ENCODE measurements at regions not wholly inside any gene's neighbourhood (a gene's known extent, or its start where the extent isn't known, plus 50 kb on each side); places are given as distances from the start of the nearest gene placed in this dataset.

DNA sequence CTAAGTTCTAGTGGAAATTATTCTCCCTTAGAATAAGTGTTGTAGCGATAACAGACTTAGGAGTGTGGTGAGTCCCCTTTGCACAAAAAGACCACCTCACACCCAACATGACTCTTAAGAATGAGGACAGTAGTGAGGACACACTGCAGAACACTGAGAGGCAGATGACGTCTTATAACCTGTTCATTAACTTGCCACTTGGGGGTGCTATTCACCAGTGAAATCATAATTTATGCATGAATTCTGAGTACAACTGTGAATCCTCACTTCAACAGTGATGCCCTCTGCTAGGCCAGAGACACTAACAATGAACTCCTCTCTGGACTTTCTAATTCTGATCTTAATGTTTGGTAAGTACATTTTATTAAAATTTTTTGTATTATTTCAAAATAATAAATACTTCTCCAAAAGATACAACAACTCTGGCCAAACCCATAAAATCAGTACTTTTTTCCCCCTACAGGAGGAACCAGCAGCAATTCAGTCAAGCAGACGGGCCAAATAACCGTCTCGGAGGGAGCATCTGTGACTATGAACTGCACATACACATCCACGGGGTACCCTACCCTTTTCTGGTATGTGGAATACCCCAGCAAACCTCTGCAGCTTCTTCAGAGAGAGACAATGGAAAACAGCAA is 274.7 kb downstream of the DAD1 start:
- in situ Hi-C loops (cut with HindIII; ENCODE audit: extremely low pct_ligation_motif_present, low pct_unique_long_range_greater_than_20kb), result no loop called here
- BruUV-seq (replicated peaks), result no TSS peak
- Histone ChIP-seq H3K36me3 (replicated peaks in 1 of 2; ENCODE audit: control insufficient read depth in 1 of 2, insufficient read depth in 2 of 2, low read length in 2 of 2) (no peaks in the 10 kb centered on the region), H3K9ac (ENCODE audit: insufficient read depth, low read depth, low read length) (no peak overlapping the region), H3K9me3 (ENCODE audit: low read length) (no peaks in the 10 kb centered on the region), H3K27me3 (ENCODE audit: control insufficient read depth in 1 of 2, insufficient read depth in 2 of 2, low read length in 2 of 2) (no peaks in the 10 kb centered on the region; a peak in 1 of 5 replicates), H2AFZ (ENCODE audit: low read length) (no peak overlapping the region), H4K20me1 (ENCODE audit: insufficient read depth, low read length) (no peaks in the 10 kb centered on the region), H3K79me2 (ENCODE audit: insufficient read depth, low read length) (no peaks in the 10 kb centered on the region), H3K4me3 (replicated peaks in 1 of 3; ENCODE audit: insufficient read depth in 1 of 3, low read depth in 2 of 3, low read length in 3 of 3) (no peak overlapping the region), H3K4me2 (ENCODE audit: low read depth, low read length) (no peak overlapping the region), H3K4me1 (ENCODE audit: insufficient read depth, low read length) (no peaks in the 10 kb centered on the region), H3K27ac (ENCODE audit: extremely low read length, insufficient read depth, low read length) (no peak overlapping the region)
- WGBS (ENCODE audit: low lambda C conversion rate), result 2% methylated on average over 6 of the region's 6 CpGs
- intact Hi-C loops (cut with micrococcal nuclease; ENCODE audit: unreplicated experiment), result loop anchor here (1.0 to 10.0 kb wide), 4 partner anchors 18 to 158 kb away; no protein-coding TSS in a partner anchor
- peak; percentile 82 for DNase-seq (ENCODE audit: low spot score)
- ChIA-PET POLR2A (no interaction called here), CTCF (ENCODE audit: low intra/inter-chr PET ratio, low total read pairs) (interaction anchor here (0.9 to 4.5 kb wide), 7 partner anchors 9 to 158 kb away, joined by 3 to 67 read pairs (median 4); no protein-coding TSS in a partner anchor)
- peak; percentile 97 for ATAC-seq
- FAIRE-seq, result peak; percentile 86
- TF ChIP-seq ZNF780A (CRISPR knock-in tag; IDR thresholded peaks at IDR 0.05), result 0 out of 2 replicates have a peak, but pooled peaks have one; percentile 35
- peak; percentile 70; the same call in 1 of the 2 replicates for TF ChIP-seq RAD21 (CRISPR knock-in tag; IDR thresholded peaks at IDR 0.05)
- TF ChIP-seq MTA1 (CRISPR knock-in tag; IDR thresholded peaks at IDR 0.05; ENCODE audit: borderline replicate concordance), result no peak
- no peak for TF ChIP-seq KAT2B (IDR thresholded peaks at IDR 0.05; ENCODE audit: borderline replicate concordance, low read depth, low read length)
- TF ChIP-seq RARG (CRISPR knock-in tag; IDR thresholded peaks at IDR 0.05; ENCODE audit: low read depth), result no peak
- TF ChIP-seq, protein P1, sequence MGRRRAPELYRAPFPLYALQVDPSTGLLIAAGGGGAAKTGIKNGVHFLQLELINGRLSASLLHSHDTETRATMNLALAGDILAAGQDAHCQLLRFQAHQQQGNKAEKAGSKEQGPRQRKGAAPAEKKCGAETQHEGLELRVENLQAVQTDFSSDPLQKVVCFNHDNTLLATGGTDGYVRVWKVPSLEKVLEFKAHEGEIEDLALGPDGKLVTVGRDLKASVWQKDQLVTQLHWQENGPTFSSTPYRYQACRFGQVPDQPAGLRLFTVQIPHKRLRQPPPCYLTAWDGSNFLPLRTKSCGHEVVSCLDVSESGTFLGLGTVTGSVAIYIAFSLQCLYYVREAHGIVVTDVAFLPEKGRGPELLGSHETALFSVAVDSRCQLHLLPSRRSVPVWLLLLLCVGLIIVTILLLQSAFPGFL (CRISPR knock-in tag; IDR thresholded peaks at IDR 0.05), result no peak
- TF ChIP-seq, protein P2, sequence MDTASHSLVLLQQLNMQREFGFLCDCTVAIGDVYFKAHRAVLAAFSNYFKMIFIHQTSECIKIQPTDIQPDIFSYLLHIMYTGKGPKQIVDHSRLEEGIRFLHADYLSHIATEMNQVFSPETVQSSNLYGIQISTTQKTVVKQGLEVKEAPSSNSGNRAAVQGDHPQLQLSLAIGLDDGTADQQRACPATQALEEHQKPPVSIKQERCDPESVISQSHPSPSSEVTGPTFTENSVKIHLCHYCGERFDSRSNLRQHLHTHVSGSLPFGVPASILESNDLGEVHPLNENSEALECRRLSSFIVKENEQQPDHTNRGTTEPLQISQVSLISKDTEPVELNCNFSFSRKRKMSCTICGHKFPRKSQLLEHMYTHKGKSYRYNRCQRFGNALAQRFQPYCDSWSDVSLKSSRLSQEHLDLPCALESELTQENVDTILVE (CRISPR knock-in tag; IDR thresholded peaks at IDR 0.05), result peak; percentile 31; the same call in 1 of the 2 replicates
- no peak for TF ChIP-seq ZBTB7B (CRISPR knock-in tag; IDR thresholded peaks at IDR 0.05)
- no peak for TF ChIP-seq ADNP (CRISPR knock-in tag; IDR thresholded peaks at IDR 0.05)
- TF ChIP-seq, protein P3, sequence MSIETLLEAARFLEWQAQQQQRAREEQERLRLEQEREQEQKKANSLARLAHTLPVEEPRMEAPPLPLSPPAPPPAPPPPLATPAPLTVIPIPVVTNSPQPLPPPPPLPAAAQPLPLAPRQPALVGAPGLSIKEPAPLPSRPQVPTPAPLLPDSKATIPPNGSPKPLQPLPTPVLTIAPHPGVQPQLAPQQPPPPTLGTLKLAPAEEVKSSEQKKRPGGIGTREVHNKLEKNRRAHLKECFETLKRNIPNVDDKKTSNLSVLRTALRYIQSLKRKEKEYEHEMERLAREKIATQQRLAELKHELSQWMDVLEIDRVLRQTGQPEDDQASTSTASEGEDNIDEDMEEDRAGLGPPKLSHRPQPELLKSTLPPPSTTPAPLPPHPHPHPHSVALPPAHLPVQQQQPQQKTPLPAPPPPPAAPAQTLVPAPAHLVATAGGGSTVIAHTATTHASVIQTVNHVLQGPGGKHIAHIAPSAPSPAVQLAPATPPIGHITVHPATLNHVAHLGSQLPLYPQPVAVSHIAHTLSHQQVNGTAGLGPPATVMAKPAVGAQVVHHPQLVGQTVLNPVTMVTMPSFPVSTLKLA (IDR thresholded peaks at IDR 0.05), result no peak
- TF ChIP-seq ERF (CRISPR knock-in tag; IDR thresholded peaks at IDR 0.05), result no peak
- no peak for TF ChIP-seq MED8 (CRISPR knock-in tag; IDR thresholded peaks at IDR 0.05; ENCODE audit: insufficient replicate concordance)
- TF ChIP-seq FOXA1 (IDR thresholded peaks at IDR 0.05), result no peak
- no peak for TF ChIP-seq FOXA1 (CRISPR knock-in tag; IDR thresholded peaks at IDR 0.05)
- TF ChIP-seq, protein P4, sequence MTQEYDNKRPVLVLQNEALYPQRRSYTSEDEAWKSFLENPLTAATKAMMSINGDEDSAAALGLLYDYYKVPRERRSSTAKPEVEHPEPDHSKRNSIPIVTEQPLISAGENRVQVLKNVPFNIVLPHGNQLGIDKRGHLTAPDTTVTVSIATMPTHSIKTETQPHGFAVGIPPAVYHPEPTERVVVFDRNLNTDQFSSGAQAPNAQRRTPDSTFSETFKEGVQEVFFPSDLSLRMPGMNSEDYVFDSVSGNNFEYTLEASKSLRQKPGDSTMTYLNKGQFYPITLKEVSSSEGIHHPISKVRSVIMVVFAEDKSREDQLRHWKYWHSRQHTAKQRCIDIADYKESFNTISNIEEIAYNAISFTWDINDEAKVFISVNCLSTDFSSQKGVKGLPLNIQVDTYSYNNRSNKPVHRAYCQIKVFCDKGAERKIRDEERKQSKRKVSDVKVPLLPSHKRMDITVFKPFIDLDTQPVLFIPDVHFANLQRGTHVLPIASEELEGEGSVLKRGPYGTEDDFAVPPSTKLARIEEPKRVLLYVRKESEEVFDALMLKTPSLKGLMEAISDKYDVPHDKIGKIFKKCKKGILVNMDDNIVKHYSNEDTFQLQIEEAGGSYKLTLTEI (CRISPR knock-in tag; conservative IDR thresholded peaks at IDR 0.05), result no peak
- no peak for TF ChIP-seq ARNT (IDR thresholded peaks at IDR 0.05)
- no peak for TF ChIP-seq GTF2F1 (IDR thresholded peaks at IDR 0.05; ENCODE audit: low read length)

Data from HepG2 (cell line).